ENCODE measurements at regions not wholly inside any gene's neighbourhood (a gene's known extent, or its start where the extent isn't known, plus 50 kb on each side); places are given as distances from the start of the nearest gene placed in this dataset.

DNA sequence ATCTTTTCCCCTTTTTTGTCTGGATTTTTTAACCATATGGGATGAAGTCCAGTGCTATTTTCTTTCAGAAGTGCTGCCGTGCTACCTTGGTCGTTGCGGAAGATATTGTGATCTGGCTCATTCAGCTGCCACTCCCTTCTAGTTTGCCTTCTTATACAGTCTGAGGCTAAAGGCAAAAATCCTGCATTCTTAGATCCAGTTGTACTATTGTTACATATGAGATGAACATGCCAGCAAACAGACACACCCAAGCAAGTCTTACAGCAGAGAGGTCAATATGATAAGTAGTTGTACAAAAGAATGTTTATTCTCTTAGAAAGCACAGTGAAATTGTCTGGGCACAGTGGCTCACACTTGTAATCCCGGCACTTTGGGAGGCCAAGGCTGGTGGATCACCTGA is 108.0 kb upstream of the COX10 start:
- Mint-ChIP-seq H3K27ac (no peak overlapping the region), H3K36me3 (ENCODE audit: low read depth) (no peaks in the 10 kb centered on the region), H3K4me1 (ENCODE audit: low read depth) (peaks cover 7% of the 10 kb centered on the region), H3K4me3 (no peak overlapping the region), H3K9me3 (ENCODE audit: insufficient read depth) (no peaks in the 10 kb centered on the region), H3K27me3 (ENCODE audit: low read depth) (no peaks in the 10 kb centered on the region)
- ATAC-seq (no peak), DNase-seq (no peak)
- CTCF ChIA-PET, result no interaction called here
- POLR2A ChIA-PET, result no interaction called here

DNA sequence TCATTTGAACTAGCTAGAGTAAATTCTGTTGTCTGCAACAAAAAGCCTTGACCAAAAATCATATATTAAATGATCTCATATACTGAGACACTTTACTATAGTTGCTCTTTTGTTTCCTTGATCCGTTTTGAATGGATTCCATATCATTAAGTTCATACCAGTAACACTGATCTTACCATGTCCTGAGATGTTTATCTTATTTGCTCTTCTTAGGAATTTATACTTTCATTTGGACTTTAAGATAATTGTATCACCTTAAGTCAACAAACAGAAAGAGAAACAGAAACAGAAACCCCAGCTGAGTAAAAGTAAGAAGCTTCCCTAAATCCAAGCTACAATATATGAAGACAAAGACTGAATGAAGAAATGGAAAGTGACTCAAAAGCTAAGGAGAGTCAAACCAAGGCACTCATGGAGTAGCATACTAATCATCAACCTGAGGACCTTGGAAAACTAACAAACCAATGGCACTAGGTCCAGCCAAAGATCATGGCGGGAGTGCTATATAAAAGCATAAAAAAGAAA is 106.5 kb upstream of the COX10 start:
- Mint-ChIP-seq H3K36me3 (ENCODE audit: low read depth) (no peaks in the 10 kb centered on the region), H3K4me3 (no peak overlapping the region), H3K9me3 (ENCODE audit: insufficient read depth) (no peaks in the 10 kb centered on the region), H3K4me1 (ENCODE audit: low read depth) (peaks cover 7% of the 10 kb centered on the region), H3K27ac (no peak overlapping the region), H3K27me3 (ENCODE audit: low read depth) (no peaks in the 10 kb centered on the region)
- ATAC-seq, result no peak
- ChIA-PET POLR2A (no interaction called here), CTCF (no interaction called here)
- DNase-seq, result no peak

DNA sequence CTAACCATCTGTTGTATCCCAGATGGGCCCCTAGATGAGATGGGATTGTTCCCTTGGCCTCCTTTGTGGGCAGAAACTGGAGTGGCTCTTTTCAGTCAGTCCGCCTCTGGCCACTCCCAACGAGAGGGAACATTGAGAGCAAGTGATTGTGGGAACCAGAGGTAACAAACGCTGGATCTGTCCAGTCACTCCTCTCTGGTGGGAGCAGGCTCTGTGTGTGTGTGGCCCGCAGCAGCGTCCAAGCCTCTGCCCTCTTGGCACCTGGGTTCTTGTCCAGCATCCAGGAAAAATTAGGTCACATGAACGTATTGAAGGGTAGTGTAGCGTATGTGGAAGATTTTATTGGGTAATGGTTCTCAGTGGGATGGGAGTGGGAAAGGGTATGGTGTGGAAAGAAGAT is 101.9 kb upstream of the COX10 start:
- Mint-ChIP-seq H3K9me3 (ENCODE audit: insufficient read depth) (no peaks in the 10 kb centered on the region), H3K27me3 (ENCODE audit: low read depth) (no peaks in the 10 kb centered on the region), H3K4me3 (no peak overlapping the region), H3K27ac (no peak overlapping the region), H3K4me1 (ENCODE audit: low read depth) (peaks cover 6% of the 10 kb centered on the region), H3K36me3 (ENCODE audit: low read depth) (no peaks in the 10 kb centered on the region)
- DNase-seq (no peak), ATAC-seq (no peak)
- ChIA-PET CTCF (no interaction called here), POLR2A (no interaction called here)

DNA sequence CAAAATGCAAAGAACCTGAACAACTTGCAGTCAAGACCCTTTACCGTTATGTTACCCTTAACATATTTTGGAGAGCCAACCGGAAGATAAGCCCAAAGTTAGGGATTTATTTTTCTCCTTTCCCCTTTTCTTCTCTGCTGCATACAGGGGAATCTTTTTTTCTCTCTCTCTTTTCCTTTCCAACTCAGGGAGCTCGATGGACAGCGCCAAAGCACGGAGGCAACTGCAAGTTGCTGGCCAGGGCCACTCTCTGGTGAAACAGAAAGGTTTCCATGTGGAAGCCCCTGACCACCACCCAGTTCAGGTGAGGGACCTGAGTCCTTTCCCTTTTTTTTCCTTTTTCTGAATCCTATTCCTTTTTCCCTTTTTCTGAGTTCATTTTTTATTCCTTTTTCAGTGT is 98.8 kb upstream of the COX10 start:
- ChIA-PET POLR2A (no interaction called here), CTCF (no interaction called here)
- no peaks in the 10 kb centered on the region for H3K9me3 Mint-ChIP-seq (ENCODE audit: insufficient read depth)
- no peak for DNase-seq
- H3K27me3 Mint-ChIP-seq (ENCODE audit: low read depth), result no peaks in the 10 kb centered on the region
- H3K36me3 Mint-ChIP-seq (ENCODE audit: low read depth), result no peaks in the 10 kb centered on the region
- H3K4me3 Mint-ChIP-seq, result no peak overlapping the region
- no peak overlapping the region for H3K27ac Mint-ChIP-seq
- no peak for ATAC-seq
- no peaks in the 10 kb centered on the region for H3K4me1 Mint-ChIP-seq (ENCODE audit: low read depth)

DNA sequence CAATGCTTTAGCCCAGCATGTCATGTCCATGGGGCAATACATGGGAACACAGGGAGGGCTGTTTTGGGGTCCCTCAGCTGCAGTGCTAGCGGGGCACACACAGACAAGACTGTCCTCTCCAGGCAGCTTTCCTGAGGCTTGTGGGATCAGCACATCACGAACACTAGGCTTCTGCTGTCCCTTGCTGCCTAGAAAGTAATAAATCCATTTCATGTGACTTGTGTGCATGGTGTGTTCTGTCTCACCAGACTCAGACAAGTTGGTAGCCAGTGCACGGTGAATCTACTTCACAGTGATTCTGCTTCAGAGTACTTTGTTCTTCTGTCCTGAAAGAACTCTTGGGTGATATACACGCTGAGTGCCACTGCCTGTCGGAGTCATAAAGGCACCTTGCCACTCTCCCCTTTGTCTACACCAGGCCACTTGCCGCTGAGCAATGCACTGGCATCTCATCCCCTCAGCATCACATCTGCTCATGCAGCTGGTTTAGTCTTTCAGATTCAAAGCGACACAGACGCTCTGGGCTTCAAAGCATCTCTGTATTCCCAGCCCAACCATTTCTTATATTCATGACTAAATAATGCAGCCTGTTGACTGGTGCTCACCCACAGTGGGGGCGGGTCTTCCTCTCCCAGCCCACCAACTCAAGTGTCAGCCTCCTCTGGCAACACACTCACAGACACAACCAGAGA is 95.2 kb upstream of the COX10 start:
- Mint-ChIP-seq H3K36me3 (ENCODE audit: low read depth) (peaks cover 7% of the 10 kb centered on the region), H3K27ac (no peak overlapping the region), H3K4me3 (no peak overlapping the region), H3K27me3 (ENCODE audit: low read depth) (no peaks in the 10 kb centered on the region), H3K4me1 (ENCODE audit: low read depth) (peaks cover 4% of the 10 kb centered on the region), H3K9me3 (ENCODE audit: insufficient read depth) (no peaks in the 10 kb centered on the region)
- DNase-seq (no peak), ATAC-seq (no peak)
- CTCF ChIA-PET, result no interaction called here
- POLR2A ChIA-PET, result no interaction called here

DNA sequence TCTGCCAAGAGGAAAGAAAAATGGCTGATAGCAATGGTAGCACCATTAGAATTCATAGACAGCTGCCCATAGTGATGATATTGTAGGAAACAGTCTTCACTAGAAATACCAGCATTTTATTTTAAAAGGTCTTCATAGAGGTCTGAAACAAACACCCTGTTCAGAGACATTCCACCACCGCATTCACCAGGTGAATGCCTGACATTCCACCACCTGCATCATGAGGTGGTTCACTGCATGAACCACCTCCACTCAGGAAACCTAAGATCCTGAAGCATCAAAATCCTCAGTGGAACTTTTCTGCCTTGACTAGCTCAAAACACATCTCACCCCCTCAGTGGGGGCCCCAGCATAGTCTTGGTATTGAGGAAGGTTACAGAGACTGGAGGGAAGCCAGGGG is 91.5 kb upstream of the COX10 start:
- H3K27ac Mint-ChIP-seq, result no peak overlapping the region
- ChIA-PET POLR2A (no interaction called here), CTCF (no interaction called here)
- no peak for ATAC-seq
- H3K4me3 Mint-ChIP-seq, result no peak overlapping the region
- H3K9me3 Mint-ChIP-seq (ENCODE audit: insufficient read depth), result no peaks in the 10 kb centered on the region
- no peaks in the 10 kb centered on the region for H3K27me3 Mint-ChIP-seq (ENCODE audit: low read depth)
- peaks cover 16% of the 10 kb centered on the region for H3K36me3 Mint-ChIP-seq (ENCODE audit: low read depth)
- DNase-seq, result no peak
- peaks cover 4% of the 10 kb centered on the region for H3K4me1 Mint-ChIP-seq (ENCODE audit: low read depth)

DNA sequence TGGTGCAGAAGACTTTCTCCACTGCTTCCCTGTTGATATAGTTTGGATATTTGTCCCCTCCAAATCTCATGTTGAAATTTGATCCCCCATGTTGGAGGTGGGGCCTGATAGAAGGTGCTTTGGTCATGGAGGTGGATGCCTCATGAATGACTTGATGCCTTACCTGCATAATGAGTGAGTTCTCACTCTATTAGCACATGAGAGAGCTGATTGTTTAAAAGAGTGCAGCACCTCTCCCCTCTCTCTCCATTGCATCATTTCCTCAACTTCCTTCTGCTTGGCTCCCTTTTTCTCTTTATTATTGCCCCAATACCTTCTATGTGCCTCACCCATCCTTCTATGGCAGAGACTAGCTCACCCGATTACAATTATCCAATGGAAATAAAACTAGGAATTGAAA is 90.8 kb upstream of the COX10 start:
- peaks cover 16% of the 10 kb centered on the region for H3K36me3 Mint-ChIP-seq (ENCODE audit: low read depth)
- POLR2A ChIA-PET, result no interaction called here
- peaks cover 4% of the 10 kb centered on the region for H3K4me1 Mint-ChIP-seq (ENCODE audit: low read depth)
- peak overlapping the region; percentile 43 for H3K27ac Mint-ChIP-seq
- no peak for ATAC-seq
- no peaks in the 10 kb centered on the region for H3K27me3 Mint-ChIP-seq (ENCODE audit: low read depth)
- H3K4me3 Mint-ChIP-seq, result no peak overlapping the region
- DNase-seq, result no peak
- CTCF ChIA-PET, result no interaction called here
- H3K9me3 Mint-ChIP-seq (ENCODE audit: insufficient read depth), result no peaks in the 10 kb centered on the region

DNA sequence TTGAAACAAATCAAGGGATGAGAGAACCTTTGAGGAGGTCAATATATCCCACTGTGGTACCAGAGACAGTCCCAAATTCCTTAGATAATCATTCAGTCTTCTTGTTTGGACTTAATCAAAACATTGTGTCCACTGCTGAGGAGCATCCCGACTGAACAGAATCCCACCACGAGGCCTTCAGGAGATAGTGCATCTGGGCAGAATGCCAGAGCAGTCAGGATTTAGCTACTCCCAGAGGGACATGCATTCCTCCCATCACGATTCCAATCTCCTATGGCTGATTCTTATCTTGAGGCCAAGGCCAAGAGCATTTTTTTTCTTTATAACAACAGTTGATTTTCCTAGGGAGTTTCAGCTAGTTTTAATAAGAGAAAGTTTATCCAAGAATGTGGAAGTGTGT is 87.4 kb upstream of the COX10 start:
- Mint-ChIP-seq H3K9me3 (ENCODE audit: insufficient read depth) (no peaks in the 10 kb centered on the region), H3K4me3 (no peak overlapping the region), H3K4me1 (ENCODE audit: low read depth) (peaks cover 4% of the 10 kb centered on the region), H3K36me3 (ENCODE audit: low read depth) (peaks cover 12% of the 10 kb centered on the region), H3K27me3 (ENCODE audit: low read depth) (no peaks in the 10 kb centered on the region), H3K27ac (no peak overlapping the region)
- CTCF ChIA-PET, result interaction anchor here (0.7 kb wide), 1 partner anchor 41 kb away, joined by 3 read pairs; no protein-coding TSS in a partner anchor
- POLR2A ChIA-PET, result no interaction called here
- ATAC-seq, result no peak
- DNase-seq, result no peak

DNA sequence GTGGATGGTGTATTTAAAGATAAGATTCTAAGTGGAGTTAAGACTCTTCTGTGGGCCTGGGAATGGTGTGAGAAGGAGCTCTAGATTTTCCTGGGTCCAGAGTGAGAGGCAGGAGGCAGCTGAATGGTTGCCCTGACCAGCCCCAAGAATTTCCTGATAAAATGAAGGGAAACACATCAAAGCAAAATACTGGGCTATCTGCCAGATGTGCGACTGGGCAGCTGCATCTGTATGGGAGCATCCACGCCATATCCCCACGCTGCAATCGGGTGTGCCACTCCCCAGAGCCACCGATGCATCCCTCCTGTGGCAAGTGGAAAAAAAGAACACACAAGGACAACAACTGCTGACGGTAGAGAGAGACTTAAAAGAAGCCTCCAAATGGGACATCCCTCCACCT is 84.3 kb upstream of the COX10 start:
- no peak overlapping the region for H3K27ac Mint-ChIP-seq
- no peaks in the 10 kb centered on the region for H3K27me3 Mint-ChIP-seq (ENCODE audit: low read depth)
- ATAC-seq (no peak), DNase-seq (no peak)
- H3K4me3 Mint-ChIP-seq, result no peak overlapping the region
- H3K4me1 Mint-ChIP-seq (ENCODE audit: low read depth), result peaks cover 3% of the 10 kb centered on the region
- ChIA-PET CTCF (no interaction called here), POLR2A (no interaction called here)
- no peaks in the 10 kb centered on the region for H3K9me3 Mint-ChIP-seq (ENCODE audit: insufficient read depth)
- peaks cover 9% of the 10 kb centered on the region for H3K36me3 Mint-ChIP-seq (ENCODE audit: low read depth)

DNA sequence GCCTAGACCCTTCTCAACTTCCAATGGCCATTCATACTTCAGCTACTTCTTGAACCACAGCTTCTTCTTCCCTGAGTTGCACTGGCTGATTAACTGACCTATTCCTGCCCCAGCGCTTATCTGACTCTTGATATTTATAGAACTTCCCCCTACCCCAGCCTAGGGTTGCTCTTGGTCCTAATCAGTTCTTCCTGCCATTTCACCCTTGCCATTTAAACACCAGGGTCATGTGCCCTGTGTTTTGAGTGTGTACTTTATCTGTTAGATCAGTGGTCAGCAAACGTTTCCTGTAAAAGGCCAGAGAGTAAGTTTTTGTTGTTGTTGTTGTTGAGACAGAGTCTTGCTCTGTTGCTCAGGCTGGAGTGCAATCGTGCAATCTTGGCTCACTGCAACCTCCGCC is 82.4 kb upstream of the COX10 start:
- ChIA-PET POLR2A (no interaction called here), CTCF (no interaction called here)
- Mint-ChIP-seq H3K4me3 (no peak overlapping the region), H3K4me1 (ENCODE audit: low read depth) (peaks cover 3% of the 10 kb centered on the region), H3K27me3 (ENCODE audit: low read depth) (no peaks in the 10 kb centered on the region), H3K9me3 (ENCODE audit: insufficient read depth) (no peaks in the 10 kb centered on the region), H3K27ac (no peak overlapping the region), H3K36me3 (ENCODE audit: low read depth) (peaks cover 6% of the 10 kb centered on the region)
- ATAC-seq (no peak), DNase-seq (no peak)

DNA sequence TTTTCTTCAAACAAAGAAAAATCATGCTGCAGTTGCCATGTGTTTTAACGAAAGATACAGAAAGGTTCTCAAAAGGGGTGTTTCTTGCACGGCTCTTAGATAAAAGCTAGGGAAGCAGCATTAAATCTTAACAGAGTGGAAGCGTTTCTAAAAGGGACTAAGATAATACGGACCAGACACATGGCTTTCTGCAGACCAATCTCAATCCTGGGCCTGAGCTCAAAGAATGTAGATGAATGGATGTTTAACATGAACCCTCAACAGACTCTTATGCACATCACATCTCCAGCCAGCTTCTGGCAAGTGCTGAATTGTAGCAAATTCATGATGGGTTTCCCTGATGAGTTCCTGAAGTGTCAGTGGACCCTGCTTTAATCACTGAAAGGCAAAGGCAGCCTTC is 80.2 kb upstream of the COX10 start:
- Mint-ChIP-seq H3K4me1 (ENCODE audit: low read depth) (peaks cover 3% of the 10 kb centered on the region), H3K9me3 (ENCODE audit: insufficient read depth) (no peaks in the 10 kb centered on the region), H3K27ac (no peak overlapping the region), H3K4me3 (no peak overlapping the region), H3K27me3 (ENCODE audit: low read depth) (no peaks in the 10 kb centered on the region), H3K36me3 (ENCODE audit: low read depth) (no peaks in the 10 kb centered on the region)
- DNase-seq (no peak), ATAC-seq (no peak)
- ChIA-PET CTCF (no interaction called here), POLR2A (no interaction called here)

DNA sequence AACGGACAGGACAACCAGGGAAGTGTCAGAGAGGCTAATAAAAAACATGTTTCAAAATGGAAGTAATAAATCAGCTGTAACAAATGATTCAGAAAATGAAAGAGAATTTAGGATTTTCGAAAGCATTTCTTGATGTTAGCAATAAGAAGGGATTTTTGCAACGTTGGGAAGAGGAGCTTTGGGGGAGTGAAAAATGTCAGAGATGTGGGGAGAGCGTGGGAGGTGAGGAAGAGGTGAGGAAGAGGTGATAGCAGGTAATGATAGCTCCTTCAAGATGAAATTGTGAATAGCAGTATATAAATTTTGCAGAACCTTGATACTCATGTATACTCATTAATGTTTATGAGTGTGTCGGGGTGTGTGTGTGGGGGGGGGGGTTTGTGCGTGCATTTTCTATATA is 76.2 kb upstream of the COX10 start:
- ATAC-seq, result no peak
- H3K4me1 Mint-ChIP-seq (ENCODE audit: low read depth), result peaks cover 5% of the 10 kb centered on the region
- H3K27ac Mint-ChIP-seq, result no peak overlapping the region
- H3K36me3 Mint-ChIP-seq (ENCODE audit: low read depth), result no peaks in the 10 kb centered on the region
- POLR2A ChIA-PET, result no interaction called here
- no peaks in the 10 kb centered on the region for H3K27me3 Mint-ChIP-seq (ENCODE audit: low read depth)
- no peaks in the 10 kb centered on the region for H3K9me3 Mint-ChIP-seq (ENCODE audit: insufficient read depth)
- no peak overlapping the region for H3K4me3 Mint-ChIP-seq
- no peak for DNase-seq
- CTCF ChIA-PET, result no interaction called here

DNA sequence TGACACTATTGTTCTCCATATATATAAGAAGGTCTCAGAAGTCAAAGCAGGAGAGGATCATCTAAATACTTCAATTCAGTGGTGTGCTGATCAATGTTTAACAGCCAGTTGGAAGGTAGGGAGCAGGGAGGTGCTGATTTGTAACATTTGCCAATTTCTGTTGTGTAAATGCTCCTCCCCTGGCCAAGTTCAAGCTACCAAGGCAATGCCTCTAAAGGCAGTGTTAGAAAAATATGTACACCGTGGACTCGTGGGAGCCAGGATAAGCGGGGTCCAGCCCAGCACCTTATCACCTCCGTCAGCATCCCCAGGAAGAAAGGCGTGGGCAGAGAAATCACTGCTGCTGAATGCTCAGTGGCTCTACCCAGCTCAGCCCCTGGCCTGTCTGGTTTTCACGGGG is 75.3 kb upstream of the COX10 start:
- no peaks in the 10 kb centered on the region for H3K36me3 Mint-ChIP-seq (ENCODE audit: low read depth)
- CTCF ChIA-PET, result no interaction called here

More for the DNA sequence above, 75.3 kb upstream of the COX10 start:
- Mint-ChIP-seq H3K9me3 (ENCODE audit: insufficient read depth) (no peaks in the 10 kb centered on the region), H3K4me3 (no peak overlapping the region), H3K4me1 (ENCODE audit: low read depth) (peaks cover 5% of the 10 kb centered on the region), H3K27ac (no peak overlapping the region), H3K27me3 (ENCODE audit: low read depth) (no peaks in the 10 kb centered on the region)
- POLR2A ChIA-PET, result no interaction called here
- ATAC-seq (no peak), DNase-seq (no peak)
